SK-N-SH treated with all-trans-retinoic acid at 6 μM for 48 hours (cell line): ENCODE measurements at regions not wholly inside any gene's neighbourhood (a gene's known extent, or its start where the extent isn't known, plus 50 kb on each side); places are given as distances from the start of the nearest gene placed in this dataset.

Experiments
- ATAC-seq: fragments of 200-7000 bp; cut with Tn5 transposase; 3 replicates; pipeline ENCODE4 v1.9.1; 2020; ENCODE audit warnings: mild to moderate bottlenecking, moderate library complexity
- BACH2 ChIP-seq: fragments of 250-450 bp; sonication (Bioruptor Pico); IDR thresholded peaks from 2 replicates; pipeline ENCODE4 v1.9.0; 2021; ENCODE audit warnings: mild to moderate bottlenecking, borderline replicate concordance
- CSDC2 ChIP-seq: fragments of 250-450 bp; sonication (Bioruptor Pico); IDR thresholded peaks from 2 replicates; pipeline ENCODE4 v1.5.0; 2020; ENCODE audit warnings: mild to moderate bottlenecking, moderate library complexity
- ESRRG ChIP-seq: fragments of 250-450 bp; sonication (Bioruptor Pico); IDR thresholded peaks from 2 replicates; pipeline ENCODE4 v1.6.1; 2021; ENCODE audit warnings: mild to moderate bottlenecking
- ISL1 ChIP-seq: fragments of 250-450 bp; sonication (Bioruptor Pico); IDR thresholded peaks from 2 replicates; pipeline ENCODE4 v2.1.2; 2022; ENCODE audit warnings: mild to moderate bottlenecking, moderate library complexity
- OSR1 ChIP-seq: fragments of 250-450 bp; sonication (Bioruptor Pico); IDR thresholded peaks from 2 replicates; pipeline ENCODE4 v1.8.0; 2022; ENCODE audit warnings: moderate library complexity, mild to moderate bottlenecking, inconsistent platforms
- PATZ1 ChIP-seq: fragments of 250-450 bp; sonication (Bioruptor Pico); IDR thresholded peaks from 2 replicates; pipeline ENCODE4 v1.8.0; 2020; ENCODE audit warnings: mild to moderate bottlenecking, moderate library complexity, borderline replicate concordance
- POU6F1 ChIP-seq: fragments of 250-450 bp; sonication (Bioruptor Pico); IDR thresholded peaks from 2 replicates; pipeline ENCODE4 v1.8.0; 2021; ENCODE audit warnings: low read depth, mild to moderate bottlenecking, moderate library complexity, borderline replicate concordance
- PPARA ChIP-seq: fragments of 250-450 bp; sonication (Bioruptor Pico); IDR thresholded peaks from 2 replicates; pipeline ENCODE4 v1.5.0; 2020; ENCODE audit warnings: mild to moderate bottlenecking, borderline replicate concordance
- RARB ChIP-seq: fragments of 250-450 bp; sonication (Bioruptor Pico); IDR thresholded peaks from 2 replicates; pipeline ENCODE4 v1.8.0; 2021; ENCODE audit warnings: mild to moderate bottlenecking, moderate library complexity
- SNAI2 ChIP-seq: fragments of 250-450 bp; sonication (Bioruptor Pico); IDR thresholded peaks from 2 replicates; pipeline ENCODE4 v1.5.0; 2020; ENCODE audit warnings: mild to moderate bottlenecking, moderate library complexity
- TCF4 ChIP-seq: fragments of 250-450 bp; sonication (Bioruptor Pico); IDR thresholded peaks from 2 replicates; pipeline ENCODE4 v1.8.0; 2021; ENCODE audit warnings: mild to moderate bottlenecking, moderate library complexity, borderline replicate concordance
- TOX ChIP-seq: fragments of 250-450 bp; sonication (Bioruptor Pico); IDR thresholded peaks from 2 replicates; pipeline ENCODE4 v1.8.0; 2021; ENCODE audit warnings: mild to moderate bottlenecking, moderate library complexity, borderline replicate concordance
- TSHZ2 ChIP-seq: fragments of 250-450 bp; sonication (Bioruptor Pico); IDR thresholded peaks from 2 replicates; pipeline ENCODE4 v1.5.0; 2020; ENCODE audit warnings: mild to moderate bottlenecking, moderate library complexity
- ZC3H10 ChIP-seq: fragments of 250-450 bp; sonication (Bioruptor Pico); IDR thresholded peaks from 2 replicates; pipeline ENCODE4 v1.5.1; 2021; ENCODE audit warnings: mild to moderate bottlenecking, moderate library complexity
- ZFP3 ChIP-seq: fragments of 250-450 bp; sonication (Bioruptor Pico); IDR thresholded peaks from 2 replicates; pipeline ENCODE4 v1.5.0; 2020; ENCODE audit warnings: mild to moderate bottlenecking, moderate library complexity
- ZFP30 ChIP-seq: fragments of 450-650 bp; formaldehyde crosslinking; IDR thresholded peaks from 2 replicates; pipeline ENCODE4 v1.5.0; 2022; ENCODE audit warnings: mild to moderate bottlenecking, moderate library complexity
- ZNF565 ChIP-seq: fragments of 450-650 bp; formaldehyde crosslinking; conservative IDR thresholded peaks from 2 replicates; pipeline ENCODE4 v1.5.0; 2020; ENCODE audit warnings: low read depth, mild to moderate bottlenecking, moderate library complexity
- ZNF70 ChIP-seq: fragments of 450-650 bp; formaldehyde crosslinking; IDR thresholded peaks from 2 replicates; pipeline ENCODE4 v1.5.0; 2020; ENCODE audit warnings: mild to moderate bottlenecking, moderate library complexity
- ZNF8 ChIP-seq: fragments of 450-650 bp; formaldehyde crosslinking; IDR thresholded peaks from 2 replicates; pipeline ENCODE4 v1.5.0; 2020; ENCODE audit warnings: mild to moderate bottlenecking, moderate library complexity

- TF ChIP-seq SNAI2: no peak
- TF ChIP-seq ZFP30: no peak
- no peak for TF ChIP-seq CSDC2
- no peak for TF ChIP-seq ESRRG (CRISPR knock-in tag)
- TF ChIP-seq RARB: no peak
- TF ChIP-seq TOX (CRISPR knock-in tag): no peak
- TF ChIP-seq, all 23 proteins: peak for 0
- no peak for ATAC-seq
Observed at GRCh38 chr7:18200855-18201254, 173.2 kb upstream of the PRPS1L1 start.

- ATAC-seq: no peak
- TF ChIP-seq TCF4: no peak
- TF ChIP-seq SNAI2: no peak
- TF ChIP-seq ZNF8 (CRISPR knock-in tag): no peak
- TF ChIP-seq POU6F1 (CRISPR knock-in tag): no peak
- no peak for TF ChIP-seq TSHZ2 (CRISPR knock-in tag)
- no peak for TF ChIP-seq PATZ1 (CRISPR knock-in tag)
- no peak for TF ChIP-seq ZNF565 (CRISPR knock-in tag)
- TF ChIP-seq ZFP30: no peak
Observed at GRCh38 chr7:18201350-18201749, 173.7 kb upstream of the PRPS1L1 start.

GRCh38 chr7:18202315-18203045, 174.8 kb upstream of the PRPS1L1 start:
- TF ChIP-seq PPARA (no peak), ZFP3 (CRISPR knock-in tag) (no peak), PATZ1 (CRISPR knock-in tag) (no peak), ISL1 (no peak), OSR1 (no peak), TCF4 (no peak), ESRRG (CRISPR knock-in tag) (no peak), ZNF70 (CRISPR knock-in tag) (no peak)
- TF ChIP-seq, all 23 proteins: peak for 0
- ATAC-seq: no peak

GRCh38 chr7:18206331-18206730, 178.7 kb upstream of the PRPS1L1 start:
- no peak for ATAC-seq
- TF ChIP-seq RARB: no peak
- TF ChIP-seq TOX (CRISPR knock-in tag): no peak
- no peak for TF ChIP-seq OSR1
- no peak for TF ChIP-seq ESRRG (CRISPR knock-in tag)
- no peak for TF ChIP-seq BACH2
- no peak for TF ChIP-seq ZC3H10 (CRISPR knock-in tag)
- no peak for TF ChIP-seq TSHZ2 (CRISPR knock-in tag)
- TF ChIP-seq ZNF70 (CRISPR knock-in tag): no peak
- TF ChIP-seq, all 23 proteins: peak for 0
